GM08714 (cell line): ENCODE measurements at regions not wholly inside any gene's neighbourhood (a gene's known extent, or its start where the extent isn't known, plus 50 kb on each side); places are given as distances from the start of the nearest gene placed in this dataset.
"Not testable (repeated sequence)": the region's sequence is repeated elsewhere in the genome, so short reads cannot be mapped to it uniquely, and the experiment has no call there.

Source experiments
- H3K4me3 ChIP-seq: fragments of 200-500 bp; sonication (Bioruptor generic); 2 replicates; pipeline ENCODE4 v1.5.1; 2014; ENCODE audit warnings: mild to moderate bottlenecking, low read length, inconsistent platforms
- ZNF274 ChIP-seq: IDR thresholded peaks from 2 replicates; pipeline ENCODE4 v1.6.1; 2012; ENCODE audit warnings: mild to moderate bottlenecking, low read depth, low read length

DNA sequence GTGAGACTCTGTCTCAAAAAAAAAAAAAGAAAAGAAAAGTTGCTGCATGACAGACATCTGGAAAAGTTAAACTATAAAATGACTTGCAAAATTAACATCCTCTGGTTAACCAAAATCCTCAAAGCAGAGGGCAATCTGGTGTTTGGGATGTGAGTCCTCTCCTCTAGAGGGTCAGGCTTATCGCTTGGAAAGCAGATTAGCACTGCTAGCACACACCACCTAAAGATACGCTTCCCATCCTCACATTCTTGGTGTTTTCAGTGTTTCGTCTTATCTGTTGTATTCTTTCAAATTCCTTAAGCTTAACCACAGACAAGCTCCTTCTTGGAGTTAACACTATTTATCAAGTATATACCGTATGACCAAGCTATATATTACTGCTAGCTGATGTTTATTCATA, 198.0 kb downstream of the SOX4 start:
- H3K4me3 ChIP-seq = no peak overlapping the region
- TF ChIP-seq ZNF274 = no peak

DNA sequence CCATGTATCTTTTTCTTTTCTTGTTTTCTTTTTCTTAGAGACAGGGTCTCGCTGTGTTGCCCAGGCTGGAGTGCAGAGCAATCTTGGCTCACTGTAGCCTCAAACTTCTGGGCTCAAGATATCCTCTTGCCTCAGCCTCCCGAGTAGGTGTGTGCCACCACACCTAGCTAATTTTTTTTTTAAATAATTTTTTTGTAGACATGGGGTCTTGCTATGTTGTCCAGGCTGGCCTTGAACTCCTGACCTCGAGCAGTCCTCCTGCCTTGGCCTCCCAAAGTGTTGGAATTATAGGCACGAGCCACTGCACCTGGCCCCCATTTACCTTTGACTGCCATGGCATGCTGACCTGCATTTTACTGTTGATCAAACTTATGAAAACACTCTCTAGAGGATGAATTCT, 198.6 kb downstream of the SOX4 start:
- TF ChIP-seq ZNF274 = no peak
- no peak overlapping the region for H3K4me3 ChIP-seq

DNA sequence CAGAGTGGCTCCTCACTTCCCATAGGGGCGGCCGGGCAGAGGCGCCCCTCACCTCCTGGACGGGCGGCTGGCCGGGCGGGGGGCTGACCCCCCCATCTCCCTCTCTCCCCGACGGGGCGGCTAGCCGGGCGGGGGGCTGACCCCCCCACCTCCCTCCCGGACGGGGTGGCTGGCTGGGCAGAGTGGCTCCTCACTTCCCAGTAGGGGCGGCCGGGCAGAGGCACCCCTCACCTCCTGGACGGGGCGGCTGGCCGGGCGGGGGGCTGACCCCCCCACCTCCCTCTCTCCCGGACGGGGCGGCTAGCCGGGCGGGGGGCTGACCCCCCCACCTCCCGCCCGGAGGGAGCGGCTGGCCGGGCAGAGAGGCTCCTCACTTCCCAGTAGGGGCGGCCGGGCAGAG, 203.4 kb downstream of the SOX4 start:
- H3K4me3 ChIP-seq = not testable (repeated sequence)

DNA sequence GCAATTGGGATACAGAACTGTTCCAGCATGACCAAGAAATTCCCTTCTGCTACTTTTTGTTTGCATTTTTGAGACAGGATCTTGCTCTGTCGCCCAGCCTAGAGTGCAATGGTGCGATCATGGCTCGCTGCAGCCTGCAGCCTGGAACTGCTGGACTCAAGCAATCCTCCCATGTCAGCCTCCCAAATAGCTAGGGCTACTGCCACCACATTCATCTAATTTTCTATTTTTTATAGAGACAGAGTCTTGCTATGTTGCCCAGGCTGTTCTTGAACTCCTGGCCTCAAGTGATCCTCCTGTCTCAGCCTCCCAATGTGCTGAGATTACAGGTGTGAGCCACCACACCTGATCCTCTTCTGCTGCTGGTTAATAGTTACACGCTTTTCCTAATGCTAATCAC, 204.9 kb downstream of the SOX4 start:
- no peak for TF ChIP-seq ZNF274
- H3K4me3 ChIP-seq = no peak overlapping the region

DNA sequence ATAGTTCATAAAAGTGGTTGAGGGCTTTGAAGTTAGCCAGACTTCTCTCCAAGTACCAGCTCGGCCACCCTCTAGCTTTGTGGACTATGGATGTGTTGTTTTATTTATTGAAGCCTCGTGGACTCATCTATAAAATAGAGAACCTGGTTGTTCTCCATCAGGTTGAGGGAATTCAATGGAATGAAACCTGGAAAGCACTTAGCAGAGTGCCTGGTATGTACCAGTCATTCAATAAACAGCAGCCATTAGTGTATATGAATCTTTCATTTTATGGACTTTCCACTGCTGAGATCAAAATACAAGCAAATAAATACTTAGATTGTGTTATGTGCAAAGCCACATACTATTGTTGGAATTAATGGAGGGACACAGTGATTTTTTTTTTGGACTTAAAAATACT, 206.8 kb downstream of the SOX4 start:
- H3K4me3 ChIP-seq = no peak overlapping the region
- TF ChIP-seq ZNF274 = no peak

DNA sequence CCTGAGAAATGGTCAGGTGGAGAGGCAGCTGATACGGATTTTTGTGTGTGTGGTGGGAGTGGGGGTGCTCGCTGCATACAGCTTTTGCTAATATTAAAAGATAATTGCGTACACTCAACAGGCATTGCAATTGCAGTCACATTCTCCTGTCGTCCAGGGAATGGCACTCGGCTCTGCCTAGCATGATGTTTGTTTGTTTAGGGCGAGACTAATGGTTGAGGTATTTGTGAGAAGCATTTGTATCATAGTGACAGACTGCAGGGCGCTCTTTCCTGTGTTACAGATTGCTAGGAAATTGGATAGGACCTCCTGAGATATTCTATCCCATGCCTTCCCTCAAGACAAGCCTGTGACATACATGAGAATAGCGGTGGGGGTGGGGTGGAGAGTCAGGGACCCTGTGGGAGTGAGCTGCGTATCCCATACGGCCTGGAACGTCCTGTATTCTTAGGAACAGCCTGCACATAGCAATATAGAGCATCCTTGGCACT, 207.4 kb downstream of the SOX4 start:
- no peak for TF ChIP-seq ZNF274
- no peak overlapping the region for H3K4me3 ChIP-seq

DNA sequence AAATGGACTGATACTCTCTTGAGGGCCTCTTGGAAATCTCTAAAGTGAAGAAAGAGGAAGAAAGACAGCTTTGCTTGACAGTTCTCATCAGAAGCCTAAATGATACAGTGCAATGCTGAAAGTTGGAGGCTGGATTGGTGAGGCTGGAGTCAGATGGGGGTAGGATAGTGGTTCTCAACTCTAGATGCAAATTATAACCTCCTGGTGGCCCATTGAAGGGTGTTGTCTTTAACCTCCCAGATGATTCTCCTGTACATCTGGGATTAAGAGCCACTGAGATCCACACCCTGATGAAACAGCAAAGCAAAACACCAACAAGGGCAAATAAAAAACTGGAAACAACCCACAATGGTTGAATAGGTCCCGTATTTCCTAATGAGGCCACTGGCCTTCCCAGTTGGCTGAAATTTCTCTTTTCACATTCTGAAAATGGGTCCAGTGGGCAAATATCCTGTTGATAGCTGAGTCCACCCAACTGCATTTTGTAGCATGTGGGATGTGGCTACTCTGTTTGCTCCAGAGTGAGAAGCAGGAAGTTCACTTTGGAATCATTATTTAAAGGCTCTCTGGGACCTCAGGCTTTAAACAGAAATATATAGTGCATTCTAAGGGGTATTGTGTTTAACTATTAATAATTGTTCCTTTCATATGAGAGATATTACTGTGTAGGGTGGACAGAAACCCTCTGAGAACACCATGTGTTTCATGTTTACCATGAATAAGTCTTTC, 208.1 kb downstream of the SOX4 start:
- no peak overlapping the region for H3K4me3 ChIP-seq
- TF ChIP-seq ZNF274 = no peak

DNA sequence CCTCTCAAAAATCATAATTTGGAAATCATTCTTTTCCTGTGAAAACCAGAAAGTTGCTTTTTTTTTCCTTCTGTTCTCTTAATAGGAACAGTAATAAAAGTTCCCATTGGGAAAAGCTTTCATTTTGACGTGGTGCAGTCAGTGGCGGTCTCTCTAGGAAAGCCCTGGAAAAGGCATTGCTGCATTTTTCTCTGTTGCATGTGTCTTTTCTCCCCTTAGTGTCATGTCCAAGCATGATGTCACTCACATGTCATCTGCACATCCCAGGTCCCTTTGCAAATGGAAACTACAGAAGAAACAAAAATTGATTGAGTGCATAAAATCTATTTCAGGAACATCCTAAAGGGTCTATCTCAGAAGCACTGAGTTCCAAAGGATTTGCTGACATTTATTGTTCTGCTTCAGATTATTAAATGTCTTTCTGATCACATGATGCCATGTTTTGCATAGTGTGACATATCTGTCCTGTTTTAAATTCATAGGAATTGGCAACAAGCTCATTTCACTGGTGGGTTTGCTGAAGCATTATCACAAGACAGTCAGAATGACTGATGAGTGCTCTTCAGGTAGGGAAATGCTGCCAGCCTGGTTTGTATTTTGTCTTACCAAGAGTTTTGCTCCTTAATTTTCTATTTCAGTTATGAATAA, 208.7 kb downstream of the SOX4 start:
- TF ChIP-seq ZNF274 = no peak
- H3K4me3 ChIP-seq = no peak overlapping the region

DNA sequence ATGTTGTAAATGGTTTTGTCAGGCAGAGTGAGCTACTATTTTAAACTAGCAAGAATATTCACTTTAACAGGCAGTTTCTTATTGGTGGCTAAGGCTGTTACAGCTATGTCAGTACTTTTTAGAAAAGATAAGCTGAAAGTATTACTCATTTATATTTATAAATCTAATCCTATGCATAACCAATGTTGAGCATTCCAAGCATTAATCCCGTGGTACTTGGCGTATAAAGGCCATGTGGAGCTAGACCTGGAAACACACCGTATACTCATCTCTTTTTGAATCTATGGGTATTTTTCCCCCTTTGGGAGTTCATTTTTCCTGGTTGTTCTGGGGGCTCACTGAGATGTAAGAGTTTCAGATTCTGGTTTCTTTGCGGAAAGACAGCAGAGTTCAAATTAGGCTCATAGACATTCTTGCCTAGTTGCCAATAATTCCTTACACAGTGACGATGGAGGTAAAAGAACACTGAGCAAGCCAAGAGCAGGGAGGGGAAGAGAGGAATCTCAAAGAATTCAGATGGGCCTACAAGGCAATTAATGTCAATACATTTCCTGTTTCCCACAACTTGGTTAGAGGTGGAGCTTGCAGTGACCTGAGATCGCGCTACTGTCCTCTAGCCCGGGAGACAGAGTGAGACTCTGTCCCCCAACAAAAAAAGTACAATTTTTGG, 211.5 kb downstream of the SOX4 start:
- no peak overlapping the region for H3K4me3 ChIP-seq
- no peak for TF ChIP-seq ZNF274

DNA sequence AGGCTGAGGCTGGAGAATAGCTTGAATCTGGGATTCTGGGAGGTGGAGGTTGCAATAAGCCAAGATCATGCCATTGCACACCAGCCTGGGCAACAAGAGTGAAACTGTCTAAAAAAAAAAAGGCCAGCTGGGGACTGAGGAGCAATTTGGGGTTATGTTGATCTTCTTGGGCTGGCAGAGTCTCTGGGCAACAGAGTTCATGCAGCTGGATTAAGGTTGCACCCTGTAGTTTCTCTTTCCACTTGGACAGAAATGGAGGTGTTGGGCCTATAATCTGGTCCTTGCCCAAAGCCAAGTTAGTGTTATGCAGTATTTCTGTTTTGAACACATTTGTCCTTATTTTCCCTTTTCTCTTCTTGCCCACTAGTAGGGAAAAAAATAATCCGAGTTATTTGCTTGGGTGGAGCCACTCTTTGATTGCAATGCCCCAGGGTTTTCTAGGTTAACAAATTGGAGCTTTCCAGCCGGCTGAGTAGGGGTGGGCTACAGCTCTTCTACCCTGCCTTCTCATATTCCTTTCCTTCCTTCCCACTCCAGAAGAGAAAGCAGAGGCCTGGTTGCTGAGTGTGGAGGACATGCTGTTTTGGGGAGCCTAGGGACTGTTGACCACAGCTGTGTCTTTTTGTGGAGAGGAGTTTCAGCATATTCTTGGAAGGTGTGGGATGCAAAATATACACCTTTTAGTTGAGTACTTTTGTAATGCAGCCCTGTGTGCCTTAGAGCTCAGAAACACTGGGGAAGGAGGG, 213.9 kb downstream of the SOX4 start:
- no peak for TF ChIP-seq ZNF274
- no peak overlapping the region for H3K4me3 ChIP-seq

DNA sequence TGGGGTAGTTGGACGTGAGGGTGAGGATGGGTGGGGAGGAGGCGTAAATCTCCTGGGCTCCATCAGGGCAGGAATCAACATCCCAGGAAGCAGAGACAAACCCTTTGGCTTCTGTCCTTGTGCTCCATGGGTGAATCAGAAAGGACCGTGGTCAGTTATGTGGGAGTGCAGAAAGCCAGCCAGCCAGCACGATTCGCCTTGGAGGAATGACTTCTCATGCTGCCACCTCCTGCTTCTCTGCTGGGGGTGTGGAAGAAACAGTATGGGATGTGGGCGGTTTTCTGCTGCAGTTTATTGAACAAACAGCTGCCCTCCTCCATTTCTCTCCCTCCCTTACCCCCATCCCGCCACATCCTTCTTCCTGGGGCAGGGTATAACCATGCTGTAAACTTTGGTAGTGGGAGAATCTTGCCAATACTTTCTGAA, 214.5 kb downstream of the SOX4 start:
- no peak for TF ChIP-seq ZNF274
- no peak overlapping the region for H3K4me3 ChIP-seq

DNA sequence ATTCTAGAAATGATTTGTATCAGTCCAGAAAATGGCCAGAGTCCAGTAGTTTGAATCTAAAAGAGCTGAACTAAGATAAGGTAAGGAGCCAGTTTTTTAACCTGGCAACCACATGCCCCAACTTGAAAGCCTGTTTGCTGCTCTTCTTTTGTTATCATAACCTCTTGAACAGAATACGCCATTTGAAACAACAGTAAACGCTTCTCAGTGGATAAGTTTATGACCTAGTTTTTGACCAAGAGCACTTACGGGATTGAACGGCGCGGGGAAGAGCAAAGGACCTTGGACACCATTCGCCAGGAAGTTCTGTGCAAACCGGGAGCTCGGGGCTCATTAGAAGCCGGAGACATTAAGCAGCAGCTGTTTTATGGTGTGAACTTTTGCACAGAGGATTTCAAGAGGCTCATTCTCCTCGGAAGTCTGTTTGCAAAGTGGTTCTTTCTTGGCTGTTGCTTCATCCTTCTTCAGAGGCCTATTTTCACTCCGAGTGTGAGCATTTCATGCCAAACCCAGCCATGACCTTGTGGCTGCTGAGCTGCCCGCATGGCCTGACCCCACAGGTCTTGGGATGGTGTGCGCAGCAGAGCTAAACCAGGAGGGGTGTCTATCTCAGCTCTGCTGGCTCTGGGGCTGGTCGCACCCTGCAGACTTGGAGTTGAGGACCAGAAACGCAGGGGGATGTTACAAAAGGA, 215.1 kb downstream of the SOX4 start:
- no peak overlapping the region for H3K4me3 ChIP-seq
- TF ChIP-seq ZNF274 = no peak

DNA sequence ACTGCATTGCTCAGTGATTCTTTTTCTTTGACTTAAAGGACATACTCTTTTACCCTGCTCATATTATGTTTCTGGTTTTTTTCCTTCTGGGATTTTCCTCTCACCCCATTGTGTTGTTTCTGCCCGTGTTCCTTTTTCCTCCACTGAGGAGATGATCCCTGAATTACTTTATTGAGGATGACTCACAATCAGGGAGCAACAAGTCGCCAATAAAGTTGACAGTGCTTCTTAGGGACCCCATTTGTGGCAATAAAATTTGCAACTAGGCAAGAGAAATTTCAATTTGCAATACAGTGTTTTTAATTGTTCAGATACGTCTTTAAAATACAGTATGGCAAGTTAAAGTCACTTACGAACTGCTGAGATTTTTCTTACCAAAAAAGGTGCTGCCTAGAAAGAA, 217.9 kb downstream of the SOX4 start:
- TF ChIP-seq ZNF274 = no peak
- H3K4me3 ChIP-seq = no peak overlapping the region

DNA sequence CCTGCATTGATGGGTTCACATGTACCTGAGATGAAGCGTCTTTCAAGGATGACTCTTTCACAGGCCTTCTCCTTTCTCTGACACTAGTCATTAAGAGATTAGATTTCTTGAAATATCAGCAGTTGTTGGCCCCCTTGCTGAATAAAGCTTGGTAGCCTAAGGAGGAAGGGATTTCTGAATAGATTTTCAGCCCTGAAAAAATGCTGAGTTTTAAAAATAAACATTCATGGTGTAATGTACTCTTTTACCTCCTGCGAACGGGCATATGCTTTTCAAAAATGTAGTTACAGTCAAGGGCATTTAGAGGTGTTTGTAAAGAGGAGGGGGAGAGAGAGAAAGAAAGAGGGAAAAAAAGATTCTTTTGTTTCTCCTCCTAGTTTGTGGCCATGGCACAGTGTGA, 222.7 kb downstream of the SOX4 start:
- H3K4me3 ChIP-seq = no peak overlapping the region
- no peak for TF ChIP-seq ZNF274

DNA sequence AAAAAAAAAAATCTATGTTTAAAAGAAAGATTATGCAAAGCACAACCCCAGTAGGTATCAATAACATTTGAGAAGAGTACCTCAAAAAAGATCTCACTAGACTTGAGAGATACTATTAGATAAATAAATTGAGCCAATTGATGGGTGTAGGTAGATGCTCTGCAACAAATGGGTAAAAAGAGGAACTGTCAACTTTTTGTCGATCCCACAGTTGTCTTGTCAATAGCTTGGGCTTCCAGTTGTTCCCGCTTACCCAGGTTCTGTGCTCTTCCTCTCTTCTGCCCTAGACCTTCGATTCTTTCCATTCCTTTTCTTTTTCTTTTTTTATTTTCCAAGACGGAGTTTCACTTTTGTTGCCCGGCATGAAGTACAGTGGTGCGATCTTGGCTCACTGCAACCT, 226.9 kb downstream of the SOX4 start:
- TF ChIP-seq ZNF274 = no peak
- no peak overlapping the region for H3K4me3 ChIP-seq
